ENCODE measurements at regions not wholly inside any gene's neighbourhood (a gene's known extent, or its start where the extent isn't known, plus 50 kb on each side); places are given as distances from the start of the nearest gene placed in this dataset.

GRCh38 chr13:106433066-106433465 is 102.4 kb downstream of the EFNB2 start:
- DNase-seq: no peak
- H3K9me3 ChIP-seq: no peaks in the 10 kb centered on the region
- no peaks in the 10 kb centered on the region for H3K4me1 ChIP-seq
- no peaks in the 10 kb centered on the region for H3K36me3 ChIP-seq
- 23% methylated on average over 2 of the region's 2 CpGs for WGBS (ENCODE audit: insufficient coverage, low coverage, low lambda C conversion rate, missing lambda C conversion rate)
- TF ChIP-seq CTCF (IDR thresholded peaks at IDR 0.05): no peak
- no peak for TF ChIP-seq POLR2A (IDR thresholded peaks at IDR 0.05)
- H3K27me3 ChIP-seq: no peaks in the 10 kb centered on the region
- ATAC-seq: no peak
- no peak overlapping the region for H3K27ac ChIP-seq
- no peak overlapping the region for H3K4me3 ChIP-seq
- intact Hi-C loops (cut with DNase I): no loop called here

- TF ChIP-seq CTCF (IDR thresholded peaks at IDR 0.05) (no peak), POLR2A (IDR thresholded peaks at IDR 0.05) (no peak)
- Histone ChIP-seq H3K27ac (no peak overlapping the region), H3K4me3 (no peak overlapping the region), H3K36me3 (no peaks in the 10 kb centered on the region), H3K9me3 (no peaks in the 10 kb centered on the region), H3K4me1 (no peaks in the 10 kb centered on the region), H3K27me3 (no peaks in the 10 kb centered on the region)
- no peak for ATAC-seq
- WGBS (ENCODE audit: insufficient coverage, low coverage, low lambda C conversion rate, missing lambda C conversion rate): 34% methylated on average over 3 of the region's 3 CpGs
- DNase-seq: no peak
- intact Hi-C loops (cut with DNase I): no loop called here
Observed at GRCh38 chr13:106432636-106433035, 102.8 kb downstream of the EFNB2 start.

- DNase-seq (no peak), ATAC-seq (no peak)
- WGBS (ENCODE audit: insufficient coverage, low coverage, low lambda C conversion rate, missing lambda C conversion rate): 70% methylated on average over 4 of the region's 4 CpGs
- H3K36me3 ChIP-seq: no peaks in the 10 kb centered on the region
- H3K4me3 ChIP-seq: no peak overlapping the region
- no peaks in the 10 kb centered on the region for H3K4me1 ChIP-seq
- intact Hi-C loops (cut with DNase I): no loop called here
- no peaks in the 10 kb centered on the region for H3K9me3 ChIP-seq
- TF ChIP-seq CTCF (IDR thresholded peaks at IDR 0.05): no peak
- no peak for TF ChIP-seq POLR2A (IDR thresholded peaks at IDR 0.05)
- no peaks in the 10 kb centered on the region for H3K27me3 ChIP-seq
- no peak overlapping the region for H3K27ac ChIP-seq
Observed at GRCh38 chr13:106426909-106427308, 108.6 kb downstream of the EFNB2 start.

- intact Hi-C loops (cut with DNase I): no loop called here
- no peaks in the 10 kb centered on the region for H3K9me3 ChIP-seq
- ATAC-seq (no peak), DNase-seq (no peak)
- H3K4me3 ChIP-seq: no peak overlapping the region
- WGBS (ENCODE audit: insufficient coverage, low coverage, low lambda C conversion rate, missing lambda C conversion rate): 77% methylated on average over 16 of the region's 17 CpGs
- no peaks in the 10 kb centered on the region for H3K27me3 ChIP-seq
- TF ChIP-seq CTCF (IDR thresholded peaks at IDR 0.05) (no peak), POLR2A (IDR thresholded peaks at IDR 0.05) (no peak)
- H3K4me1 ChIP-seq: no peaks in the 10 kb centered on the region
- H3K27ac ChIP-seq: no peak overlapping the region
- H3K36me3 ChIP-seq: no peaks in the 10 kb centered on the region
Observed at GRCh38 chr13:106425661-106426060, 109.8 kb downstream of the EFNB2 start.

GRCh38 chr13:106424805-106425204 is 110.7 kb downstream of the EFNB2 start:
- H3K4me3 ChIP-seq: no peak overlapping the region
- intact Hi-C loops (cut with DNase I): no loop called here
- TF ChIP-seq POLR2A (IDR thresholded peaks at IDR 0.05) (no peak), CTCF (IDR thresholded peaks at IDR 0.05) (no peak)
- H3K4me1 ChIP-seq: no peaks in the 10 kb centered on the region
- no peak overlapping the region for H3K27ac ChIP-seq
- WGBS (ENCODE audit: insufficient coverage, low coverage, low lambda C conversion rate, missing lambda C conversion rate): 38% methylated on average over 1 of the region's 1 CpG
- no peak for ATAC-seq
- no peaks in the 10 kb centered on the region for H3K36me3 ChIP-seq
- no peaks in the 10 kb centered on the region for H3K27me3 ChIP-seq
- DNase-seq: no peak
- no peaks in the 10 kb centered on the region for H3K9me3 ChIP-seq

All from right lobe of liver (tissue), 6 donors.